ENCODE measurements at regions not wholly inside any gene's neighbourhood (a gene's known extent, or its start where the extent isn't known, plus 50 kb on each side); places are given as distances from the start of the nearest gene placed in this dataset.

DNA sequence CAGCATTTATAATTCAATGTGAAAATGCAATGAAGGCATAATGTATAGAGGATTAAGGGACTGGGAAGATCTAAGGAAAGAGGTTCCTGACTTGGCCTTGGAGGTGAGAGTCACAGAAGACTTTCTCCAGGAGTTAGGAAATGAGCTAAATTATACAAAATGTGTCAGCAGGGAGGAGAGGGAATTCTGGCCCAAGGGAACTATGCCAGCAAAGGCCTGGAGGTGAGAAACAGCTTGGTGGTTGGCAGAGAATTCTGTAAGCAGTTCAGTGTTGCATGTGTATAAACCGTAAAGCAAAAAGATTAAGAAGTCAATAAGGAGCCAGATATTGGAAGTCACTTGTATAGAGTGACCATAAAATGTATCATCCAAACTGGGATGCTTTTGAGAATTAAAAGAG is 142.2 kb upstream of the SESN3 start:
- Histone ChIP-seq H3K4me3 (ENCODE audit: low read depth in 2 of 2, low read length in 1 of 2) (no peak overlapping the region), H3K9ac (no peak overlapping the region), H3K9me3 (no peaks in the 10 kb centered on the region), H3K4me2 (no peak overlapping the region), H3K36me3 (replicated peaks in 1 of 2; ENCODE audit: control insufficient read depth in 1 of 2, insufficient read depth in 2 of 2, low read length in 1 of 2) (no peaks in the 10 kb centered on the region), H4K20me1 (ENCODE audit: insufficient read depth) (no peaks in the 10 kb centered on the region), H2AFZ (ENCODE audit: low read depth) (no peak overlapping the region), H3F3A (replicated peaks; ENCODE audit: insufficient read depth) (no peaks in the 10 kb centered on the region), H3K27me3 (ENCODE audit: insufficient read depth) (no peaks in the 10 kb centered on the region), H3K4me1 (ENCODE audit: control insufficient read depth in 1 of 2, insufficient read depth in 2 of 2, low read depth in 1 of 2, low read length in 1 of 2) (peaks cover 0 to 3% of the 10 kb centered on the region in 2 experiments; a peak in 2 of 4 replicates), H3K9me2 (no peaks in the 10 kb centered on the region), H3K79me2 (ENCODE audit: insufficient read depth) (no peaks in the 10 kb centered on the region), H3K27ac (ENCODE audit: low read depth in 2 of 2, low read length in 1 of 2) (no peak overlapping the region)
- WGBS (ENCODE audit: low lambda C conversion rate), result 85% methylated on average over 1 of the region's 1 CpG
- TF ChIP-seq GABPA (IDR thresholded peaks at IDR 0.05; ENCODE audit: low read depth) (no peak), REST (IDR thresholded peaks at IDR 0.05; ENCODE audit: low read depth, low read length) (no peak), IRF3 (IDR thresholded peaks at IDR 0.05; ENCODE audit: low read depth, low read length) (no peak), CHD2 (IDR thresholded peaks at IDR 0.05; ENCODE audit: low read length, partially characterized antibody) (no peak), FOXM1 (IDR thresholded peaks at IDR 0.05; ENCODE audit: low read depth) (no peak), MXI1 (IDR thresholded peaks at IDR 0.05; ENCODE audit: low read depth, low read length) (no peak), TAF1 (IDR thresholded peaks at IDR 0.05; ENCODE audit: borderline replicate concordance, low read depth, low read length) (no peak), USF2 (IDR thresholded peaks at IDR 0.05; ENCODE audit: borderline replicate concordance, low read depth, low read length) (no peak), RCOR1 (IDR thresholded peaks at IDR 0.05; ENCODE audit: low read length) (no peak), CTCF (IDR thresholded peaks at IDR 0.05) (no peak), NRF1 (IDR thresholded peaks at IDR 0.05; ENCODE audit: low read depth, low read length) (no peak), GATA2 (CRISPR knock-in tag; IDR thresholded peaks at IDR 0.05) (no peak)
- DNase-seq, result no peak
- CTCF ChIA-PET, result no interaction called here
- POLR2A ChIA-PET, result no interaction called here
